Colonic mucosa (tissue), 4 donors: ENCODE measurements at regions not wholly inside any gene's neighbourhood (a gene's known extent, or its start where the extent isn't known, plus 50 kb on each side); places are given as distances from the start of the nearest gene placed in this dataset.

ENCODE experiments used
- DNase-seq: peaks from one replicate; pipeline ENCODE4 v3.0.0-alpha.2; 2020
- H3K27ac ChIP-seq: fragments of 200-600 bp; one replicate; pipeline ENCODE4 v1.8.0; 2021
- H3K27me3 ChIP-seq: fragments of 200-600 bp; one replicate; pipeline ENCODE4 v1.8.0; 2021
- H3K36me3 ChIP-seq: fragments of 200-600 bp; one replicate; pipeline ENCODE4 v1.8.0; 2021
- H3K4me1 ChIP-seq: fragments of 200-600 bp; one replicate; pipeline ENCODE4 v1.8.0; 2021; ENCODE audit warnings: mild to moderate bottlenecking
- H3K4me3 ChIP-seq: fragments of 200-600 bp; one replicate; pipeline ENCODE4 v1.8.0; 2021
- H3K9ac ChIP-seq, 2 donors: one replicate each; pipeline ENCODE4 v1.7.0; 2013; ENCODE audit warnings: control low read depth in 2 of 2, low read depth in 2 of 2, low read length in 2 of 2
- H3K9me3 ChIP-seq: fragments of 200-600 bp; one replicate; pipeline ENCODE4 v1.8.0; 2021
- CTCF ChIP-seq: fragments of 200-600 bp; IDR thresholded peaks from one replicate; pipeline ENCODE4 v1.8.0; 2022; ENCODE audit warnings: antibody characterized with exemption, mild to moderate bottlenecking
- intact Hi-C: fragments of 100-400 bp; cut with DNase I; formaldehyde crosslinking; loops from one replicate; pipeline ENCODE4 v1.14.1; 2022
- donor health status: healthy.
- donor health status: DM: no; HTN: no; CAD: no.
- donor health status: DM: no; HTN: no; CAD: no.

- Histone ChIP-seq H3K27ac (no peak overlapping the region), H3K9me3 (no peaks in the 10 kb centered on the region), H3K27me3 (no peaks in the 10 kb centered on the region), H3K36me3 (no peaks in the 10 kb centered on the region), H3K4me1 (no peaks in the 10 kb centered on the region), H3K4me3 (no peak overlapping the region), H3K9ac (no peak overlapping the region)
- intact Hi-C loops = no loop called here
- DNase-seq = no peak
- no peak for TF ChIP-seq CTCF
Measured at GRCh38 chr17:70653850-70654249, 484.5 kb downstream of the KCNJ2 start.

DNA sequence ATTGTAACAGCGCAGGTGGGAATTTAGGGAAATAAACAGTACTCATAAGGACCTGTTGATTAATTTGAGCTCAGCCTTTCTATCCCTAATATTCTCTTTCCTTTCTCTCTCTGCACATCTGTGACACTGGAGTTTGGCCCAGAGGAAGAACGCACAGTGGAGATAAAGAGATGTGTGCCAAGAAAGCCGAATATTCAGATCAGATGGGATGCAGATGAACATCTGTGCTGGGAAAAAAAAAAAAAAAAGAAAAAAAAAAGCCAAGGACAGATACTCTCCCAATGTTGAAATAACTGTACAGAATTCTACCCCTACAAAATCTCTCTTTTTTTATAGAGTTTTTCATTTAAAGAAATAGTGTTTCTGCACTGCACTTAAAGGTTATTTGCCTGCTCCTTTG lies 485.4 kb downstream of the KCNJ2 start:
- no peak overlapping the region for H3K9ac ChIP-seq
- DNase-seq = no peak
- TF ChIP-seq CTCF = no peak
- H3K27ac ChIP-seq = no peak overlapping the region
- no peaks in the 10 kb centered on the region for H3K27me3 ChIP-seq
- no peaks in the 10 kb centered on the region for H3K9me3 ChIP-seq
- intact Hi-C loops = no loop called here
- no peak overlapping the region for H3K4me3 ChIP-seq
- no peaks in the 10 kb centered on the region for H3K36me3 ChIP-seq
- no peaks in the 10 kb centered on the region for H3K4me1 ChIP-seq

- H3K4me3 ChIP-seq = no peak overlapping the region
- H3K4me1 ChIP-seq = no peaks in the 10 kb centered on the region
- no peaks in the 10 kb centered on the region for H3K27me3 ChIP-seq
- intact Hi-C loops = no loop called here
- no peak overlapping the region for H3K9ac ChIP-seq
- TF ChIP-seq CTCF = no peak
- H3K36me3 ChIP-seq = no peaks in the 10 kb centered on the region
- no peak overlapping the region for H3K27ac ChIP-seq
- H3K9me3 ChIP-seq = no peaks in the 10 kb centered on the region
- DNase-seq = no peak
Measured at GRCh38 chr17:70655176-70655958, 486.0 kb downstream of the KCNJ2 start.

DNA sequence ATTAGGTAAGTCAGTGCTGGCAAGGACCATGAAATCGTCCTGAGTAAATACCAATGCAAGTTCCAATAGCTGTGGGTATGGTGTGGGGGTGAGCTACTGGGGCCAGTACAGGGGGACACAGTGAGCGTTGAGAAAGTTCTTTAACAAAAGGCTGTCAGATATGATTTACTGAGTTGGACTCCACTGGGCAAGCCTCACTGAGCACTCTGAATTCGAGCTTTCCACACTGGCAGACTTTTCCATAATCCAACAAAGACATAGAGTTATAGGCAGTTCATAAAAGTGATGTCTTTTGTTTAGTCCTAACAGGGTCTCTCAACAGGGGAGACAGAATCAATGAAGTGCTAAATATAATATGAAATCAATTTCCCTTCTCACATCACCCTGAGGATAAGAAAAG lies 489.0 kb downstream of the KCNJ2 start:
- no peak for DNase-seq
- Histone ChIP-seq H3K27me3 (no peaks in the 10 kb centered on the region), H3K27ac (no peak overlapping the region), H3K4me3 (no peak overlapping the region), H3K9me3 (no peaks in the 10 kb centered on the region), H3K9ac (no peak overlapping the region), H3K4me1 (no peaks in the 10 kb centered on the region), H3K36me3 (no peaks in the 10 kb centered on the region)
- no peak for TF ChIP-seq CTCF
- intact Hi-C loops = no loop called here

DNA sequence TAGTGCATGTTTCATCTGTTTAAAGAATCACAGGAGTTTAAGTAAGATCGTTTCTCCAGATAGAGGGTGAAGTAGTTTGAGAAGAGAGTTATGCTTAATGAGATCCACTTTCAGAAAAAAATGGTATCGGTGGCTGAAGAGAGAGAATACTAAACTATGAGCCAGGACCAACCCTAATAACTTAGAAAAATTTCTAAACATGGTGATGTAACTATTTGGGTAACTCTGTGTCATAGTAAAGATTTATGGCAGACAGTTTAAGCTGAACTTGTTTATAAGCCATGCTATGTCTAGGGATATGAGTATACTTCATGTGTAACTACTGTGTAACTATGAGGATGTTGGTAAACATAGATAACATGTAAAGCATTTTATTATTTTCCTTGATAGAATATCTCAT lies 489.5 kb downstream of the KCNJ2 start:
- DNase-seq = no peak
- H3K27me3 ChIP-seq = no peaks in the 10 kb centered on the region
- no peak for TF ChIP-seq CTCF
- intact Hi-C loops = no loop called here
- H3K9me3 ChIP-seq = no peaks in the 10 kb centered on the region
- H3K36me3 ChIP-seq = no peaks in the 10 kb centered on the region
- H3K4me3 ChIP-seq = no peak overlapping the region
- no peak overlapping the region for H3K9ac ChIP-seq
- H3K27ac ChIP-seq = no peak overlapping the region
- H3K4me1 ChIP-seq = no peaks in the 10 kb centered on the region
